ENCODE measurements at regions not wholly inside any gene's neighbourhood (a gene's known extent, or its start where the extent isn't known, plus 50 kb on each side); places are given as distances from the start of the nearest gene placed in this dataset.

DNA sequence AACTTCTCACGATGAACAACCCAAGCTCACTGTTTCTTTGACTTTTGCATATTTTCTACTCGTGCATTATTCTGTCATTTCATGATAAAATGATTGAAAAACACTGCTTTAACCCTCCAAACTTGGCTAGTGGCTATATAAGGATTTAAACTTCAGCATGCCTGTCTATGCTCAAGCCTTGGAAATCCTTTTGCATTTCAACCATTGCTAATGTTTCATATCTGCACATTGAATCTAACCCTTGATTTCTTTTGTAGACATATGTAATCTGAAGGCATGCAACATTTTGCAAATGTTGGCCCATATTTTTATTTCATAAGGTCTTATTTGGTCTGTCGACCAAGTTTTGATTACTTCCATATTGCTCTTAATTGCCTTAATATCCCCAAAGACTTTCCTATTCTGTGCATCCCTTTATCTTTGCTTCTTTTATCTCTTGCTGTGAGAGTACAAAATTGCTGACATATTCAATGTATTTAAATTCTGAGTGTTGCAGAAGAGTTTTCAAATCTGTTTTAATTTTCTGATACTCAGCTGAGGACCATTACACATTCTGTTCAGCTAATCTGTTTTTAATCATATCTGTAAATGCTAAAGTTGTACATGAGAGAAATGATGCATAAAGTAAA, 403.7 kb upstream of the ZNF608 start:
- no peaks in the 10 kb centered on the region for H3K9me1 ChIP-seq (replicated peaks; ENCODE audit: control insufficient read depth, extremely low read depth, insufficient read depth, low read length)
- FAIRE-seq (no peak), DNase-seq (ENCODE audit: low read depth, low spot score) (no peak)
- TF ChIP-seq EZH2 (IDR thresholded peaks at IDR 0.05; ENCODE audit: borderline replicate concordance, low read depth, low read length, severe bottlenecking), result no peak
- TF ChIP-seq FOS (IDR thresholded peaks at IDR 0.05; ENCODE audit: borderline replicate concordance, insufficient read depth, low read length), result no peak
- TF ChIP-seq, protein P1, sequence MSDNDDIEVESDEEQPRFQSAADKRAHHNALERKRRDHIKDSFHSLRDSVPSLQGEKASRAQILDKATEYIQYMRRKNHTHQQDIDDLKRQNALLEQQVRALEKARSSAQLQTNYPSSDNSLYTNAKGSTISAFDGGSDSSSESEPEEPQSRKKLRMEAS (IDR thresholded peaks at IDR 0.05; ENCODE audit: insufficient read depth, insufficient read length), result no peak
- TF ChIP-seq POLR2AphosphoS5 (IDR thresholded peaks at IDR 0.05; ENCODE audit: insufficient read depth, low read depth, low read length), result no peak
- TF ChIP-seq, protein P2, sequence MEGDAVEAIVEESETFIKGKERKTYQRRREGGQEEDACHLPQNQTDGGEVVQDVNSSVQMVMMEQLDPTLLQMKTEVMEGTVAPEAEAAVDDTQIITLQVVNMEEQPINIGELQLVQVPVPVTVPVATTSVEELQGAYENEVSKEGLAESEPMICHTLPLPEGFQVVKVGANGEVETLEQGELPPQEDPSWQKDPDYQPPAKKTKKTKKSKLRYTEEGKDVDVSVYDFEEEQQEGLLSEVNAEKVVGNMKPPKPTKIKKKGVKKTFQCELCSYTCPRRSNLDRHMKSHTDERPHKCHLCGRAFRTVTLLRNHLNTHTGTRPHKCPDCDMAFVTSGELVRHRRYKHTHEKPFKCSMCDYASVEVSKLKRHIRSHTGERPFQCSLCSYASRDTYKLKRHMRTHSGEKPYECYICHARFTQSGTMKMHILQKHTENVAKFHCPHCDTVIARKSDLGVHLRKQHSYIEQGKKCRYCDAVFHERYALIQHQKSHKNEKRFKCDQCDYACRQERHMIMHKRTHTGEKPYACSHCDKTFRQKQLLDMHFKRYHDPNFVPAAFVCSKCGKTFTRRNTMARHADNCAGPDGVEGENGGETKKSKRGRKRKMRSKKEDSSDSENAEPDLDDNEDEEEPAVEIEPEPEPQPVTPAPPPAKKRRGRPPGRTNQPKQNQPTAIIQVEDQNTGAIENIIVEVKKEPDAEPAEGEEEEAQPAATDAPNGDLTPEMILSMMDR (IDR thresholded peaks at IDR 0.05; ENCODE audit: extremely low read depth in 1 of 2, insufficient read depth in 1 of 2, low read depth in 1 of 2, low read length in 2 of 2), result no peak
- no peak for TF ChIP-seq POLR2A (IDR thresholded peaks at IDR 0.05; ENCODE audit: low read depth, low read length)
- TF ChIP-seq JUN (IDR thresholded peaks at IDR 0.05; ENCODE audit: borderline replicate concordance, insufficient read depth, insufficient read length, low read depth), result no peak
- no peak for TF ChIP-seq GATA2 (IDR thresholded peaks at IDR 0.05; ENCODE audit: insufficient read depth, insufficient read length, low read depth, low read length)
- no peak for TF ChIP-seq MYC (IDR thresholded peaks at IDR 0.05; ENCODE audit: low read depth, low read length)
- H3K9ac ChIP-seq (replicated peaks; ENCODE audit: extremely low read depth, insufficient read depth, low read length), result no peak overlapping the region
- ChIA-PET CTCF (no interaction called here), POLR2A (no interaction called here)
- BruUV-seq (replicated peaks), result no TSS peak
- no peak overlapping the region for H3K4me3 ChIP-seq (replicated peaks in 1 of 3; ENCODE audit: insufficient read depth in 1 of 3, low read depth in 1 of 3, low read length in 3 of 3)
- peaks cover 5% of the 10 kb centered on the region for H3K4me1 ChIP-seq (ENCODE audit: control insufficient read depth, extremely low read depth, insufficient read depth, low read length)
- no peak overlapping the region for H3K4me2 ChIP-seq (ENCODE audit: insufficient read depth, low read length)
- H3K36me3 ChIP-seq (ENCODE audit: control insufficient read depth in 2 of 2, extremely low read depth in 1 of 2, insufficient read depth in 2 of 2, low read length in 2 of 2), result no peaks in the 10 kb centered on the region
- intact Hi-C loops (cut with micrococcal nuclease), result no loop called here
- H2AFZ ChIP-seq (ENCODE audit: low read depth, low read length), result no peak overlapping the region
- no peaks in the 10 kb centered on the region for H3K27me3 ChIP-seq (ENCODE audit: control insufficient read depth in 2 of 2, insufficient read depth in 2 of 2, low read length in 2 of 2)
- H3K79me2 ChIP-seq (ENCODE audit: control insufficient read depth, insufficient read depth, low read length), result no peaks in the 10 kb centered on the region
- dilution Hi-C loops (cut with MboI; ENCODE audit: extremely low pct_ligation_motif_present, low sequenced_read_pairs), result no loop called here
- H3K27ac ChIP-seq (ENCODE audit: insufficient read depth, low read depth, low read length), result no peak overlapping the region
- no peaks in the 10 kb centered on the region for H3K9me3 ChIP-seq (replicated peaks; ENCODE audit: control insufficient read depth, insufficient read depth, low read length)
- no peaks in the 10 kb centered on the region for H4K20me1 ChIP-seq (replicated peaks; ENCODE audit: control insufficient read depth, extremely low read depth, insufficient read depth, low read length)

All from endothelial cell of umbilical vein (primary cell).